ENCODE measurements at regions not wholly inside any gene's neighbourhood (a gene's known extent, or its start where the extent isn't known, plus 50 kb on each side); places are given as distances from the start of the nearest gene placed in this dataset.

DNA sequence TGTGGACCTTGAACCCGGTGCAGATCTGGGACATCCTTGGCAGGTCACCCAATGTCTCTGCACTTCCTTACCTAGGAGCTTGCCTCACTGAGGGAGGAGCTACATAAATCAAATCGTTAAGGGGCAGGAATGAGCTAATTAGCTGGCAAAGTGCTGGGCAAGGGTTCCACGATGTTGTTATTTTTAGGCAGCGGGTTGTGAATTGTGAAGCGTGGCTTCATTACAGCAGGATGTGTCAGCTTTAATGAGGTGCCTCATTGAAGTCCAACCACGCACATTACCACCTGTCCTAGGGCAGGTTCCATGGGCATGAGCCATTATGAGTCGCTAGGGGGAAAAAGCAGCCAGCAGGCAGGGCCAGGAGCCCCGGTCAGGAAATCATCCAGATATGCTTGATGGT is 127.0 kb upstream of the AGAP1 start:
- TF ChIP-seq TARDBP (IDR thresholded peaks at IDR 0.05) (no peak), SP1 (IDR thresholded peaks at IDR 0.05) (no peak), FOXA1 (IDR thresholded peaks at IDR 0.05) (no peak), ZNF384 (IDR thresholded peaks at IDR 0.05) (no peak), BHLHE40 (IDR thresholded peaks at IDR 0.05; ENCODE audit: borderline replicate concordance) (no peak), FOXM1 (IDR thresholded peaks at IDR 0.05; ENCODE audit: borderline replicate concordance) (no peak), FOXK2 (IDR thresholded peaks at IDR 0.05) (no peak)

All from HEK293T (cell line).